A204.1 (cell line): ENCODE measurements at regions not wholly inside any gene's neighbourhood (a gene's known extent, or its start where the extent isn't known, plus 50 kb on each side); places are given as distances from the start of the nearest gene placed in this dataset.

Source experiments
- FAIRE-seq: peaks from 2 replicates; lab custom pipeline; 2012; peaks lifted over from hg19 to GRCh38; lab: Jason Lieb, UNC

- FAIRE-seq, result no peak
Measured at GRCh38 chr3:159821110-159821509, 167.5 kb upstream of the IL12A start.

- FAIRE-seq, result no peak
Measured at GRCh38 chr3:159821736-159822135, 166.9 kb upstream of the IL12A start.

- no peak for FAIRE-seq
Measured at GRCh38 chr3:159823780-159824179, 164.9 kb upstream of the IL12A start.

DNA sequence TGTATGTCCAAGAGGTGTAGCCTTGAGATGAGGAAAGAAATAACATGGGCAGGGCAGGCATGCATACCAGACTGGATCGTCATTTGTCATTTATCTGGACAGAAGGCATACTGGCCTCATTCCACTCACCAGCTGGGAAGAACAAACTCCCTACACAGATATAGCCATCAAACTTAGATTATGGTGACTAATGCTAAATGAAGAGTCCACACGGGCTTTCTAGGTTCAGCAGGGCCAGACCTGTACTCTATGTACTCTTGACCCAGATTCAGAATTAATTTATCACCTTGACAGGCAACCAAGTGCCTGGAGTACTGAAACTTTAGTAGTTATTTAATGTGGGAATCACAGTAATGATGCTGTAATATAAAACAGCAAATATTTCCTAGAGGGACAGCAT is 164.3 kb upstream of the IL12A start:
- FAIRE-seq, result no peak

GRCh38 chr3:159825216-159825854 is 163.3 kb upstream of the IL12A start:
- no peak for FAIRE-seq

DNA sequence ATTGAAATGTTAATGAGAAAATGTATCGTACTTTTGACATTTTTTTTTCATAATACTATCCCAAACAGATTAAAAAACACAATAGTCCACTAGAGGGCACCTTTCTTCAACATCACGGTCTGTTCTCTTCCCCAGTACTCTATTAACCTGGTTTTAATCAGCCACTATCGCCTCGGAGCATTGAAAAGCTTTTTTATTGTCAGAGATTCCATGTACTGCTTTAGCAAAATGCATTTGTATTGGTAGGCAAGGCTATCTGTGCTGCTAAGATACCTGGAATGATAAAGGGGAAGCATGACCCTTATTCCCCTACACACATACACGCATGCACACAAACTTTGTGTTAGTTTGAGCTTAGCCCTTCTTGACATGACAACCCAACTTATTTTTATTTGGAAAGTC is 160.1 kb upstream of the IL12A start:
- FAIRE-seq, result peak; percentile 99

DNA sequence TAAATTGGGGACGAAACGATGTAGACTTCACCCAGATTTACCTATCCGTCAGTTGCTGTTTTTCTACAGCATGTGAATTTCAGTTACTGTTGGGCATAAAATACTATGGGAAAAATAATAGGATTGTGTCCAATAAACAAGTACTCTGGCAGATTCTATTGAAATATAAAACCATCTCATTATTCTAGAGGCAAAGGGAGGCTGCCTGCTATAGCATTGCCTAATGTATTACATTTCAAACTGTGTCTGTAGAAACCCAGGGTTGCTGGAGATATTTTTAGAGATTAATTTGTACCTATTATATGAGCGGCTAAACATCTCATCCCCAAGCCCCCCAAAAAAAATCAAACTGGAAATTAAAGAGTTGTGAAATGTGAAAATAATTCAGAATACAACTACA is 159.6 kb upstream of the IL12A start:
- FAIRE-seq, result peak; percentile 30

- FAIRE-seq, result peak; percentile 91
Measured at GRCh38 chr3:159829539-159830227, 159.0 kb upstream of the IL12A start.

DNA sequence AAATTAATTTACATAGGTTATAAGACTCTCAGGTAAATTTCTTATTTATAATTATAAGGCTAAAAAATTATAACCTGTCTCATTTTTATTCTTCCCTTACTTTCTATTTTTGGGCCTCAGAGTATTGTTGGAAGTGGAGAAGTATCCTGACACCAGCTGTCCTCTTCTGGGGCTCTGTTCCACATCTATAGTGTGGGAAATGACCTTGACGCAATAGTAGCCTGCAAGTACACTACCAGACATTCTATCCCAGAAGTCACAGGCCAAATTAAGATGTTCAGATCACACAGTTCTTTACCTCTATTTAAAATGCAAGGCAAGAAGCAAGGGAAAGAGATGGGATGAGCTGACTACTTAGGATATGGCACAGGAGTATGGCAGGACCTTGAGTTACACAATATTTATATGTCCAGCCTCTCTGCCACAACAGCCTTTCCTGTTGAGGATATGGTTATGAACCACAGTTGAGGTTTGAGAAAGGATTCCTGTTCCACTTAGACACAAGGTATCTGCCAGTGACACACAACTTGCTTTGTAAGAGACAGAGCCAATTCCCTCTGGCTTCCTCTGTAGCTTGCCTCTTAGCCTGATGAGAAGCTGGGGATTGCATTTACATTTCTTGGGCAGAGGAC is 158.0 kb upstream of the IL12A start:
- FAIRE-seq, result no peak

- FAIRE-seq, result peak; percentile 6
Measured at GRCh38 chr3:159831466-159831865, 157.2 kb upstream of the IL12A start.

GRCh38 chr3:159832024-159832423 is 156.6 kb upstream of the IL12A start:
- no peak for FAIRE-seq

- FAIRE-seq, result no peak
Measured at GRCh38 chr3:159835126-159835525, 153.5 kb upstream of the IL12A start.

GRCh38 chr3:159837725-159838124 is 150.9 kb upstream of the IL12A start:
- no peak for FAIRE-seq

GRCh38 chr3:159838938-159839337 is 149.7 kb upstream of the IL12A start:
- FAIRE-seq, result no peak

DNA sequence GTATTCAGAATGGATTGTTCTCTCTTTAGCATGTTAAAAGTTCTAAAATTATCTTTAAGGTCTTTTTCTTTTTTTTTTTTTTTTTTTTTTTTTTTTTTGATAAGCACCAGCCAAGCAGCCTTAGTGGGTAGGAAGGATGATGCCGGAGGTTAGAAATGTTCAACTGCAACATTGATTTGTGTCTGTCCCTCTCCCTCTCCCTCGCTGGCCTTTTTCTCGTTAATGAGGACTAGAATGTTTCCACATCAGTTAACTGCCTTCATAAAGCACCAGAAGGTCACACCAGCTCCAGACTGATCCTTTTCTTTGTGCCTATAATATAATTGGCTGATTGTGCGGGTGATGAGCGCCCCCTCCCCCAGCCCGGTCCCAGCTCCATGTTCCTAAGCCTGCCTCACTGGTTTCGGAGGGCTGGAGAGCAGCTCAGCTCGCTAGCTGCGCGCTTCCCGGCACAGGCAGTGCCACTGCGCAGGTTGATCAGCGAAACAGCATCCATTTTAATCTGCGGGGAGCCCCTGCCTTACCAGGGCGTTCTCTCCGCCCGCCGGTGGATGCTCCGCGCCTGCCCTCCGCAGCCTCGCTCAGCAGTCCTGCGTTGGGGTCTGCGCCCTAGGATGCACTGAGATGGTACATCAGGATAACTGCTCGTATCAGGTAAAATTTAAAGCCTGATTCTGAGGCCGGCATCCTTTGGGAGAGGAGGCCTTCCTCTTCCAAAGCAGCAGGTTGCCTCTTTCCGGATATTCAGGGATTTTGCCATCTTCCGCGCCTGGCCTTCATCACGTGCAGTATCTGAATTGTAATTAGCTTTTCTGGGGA is 148.9 kb upstream of the IL12A start, which contains the start of gene SCHIP1:
Gene SCHIP1 (plus strand): TSS at position 301 of the 819 bp plus-strand sequence.
- FAIRE-seq, result no peak

- FAIRE-seq, result no peak
Measured at GRCh38 chr3:159840703-159841299, 147.8 kb upstream of the IL12A start.

DNA sequence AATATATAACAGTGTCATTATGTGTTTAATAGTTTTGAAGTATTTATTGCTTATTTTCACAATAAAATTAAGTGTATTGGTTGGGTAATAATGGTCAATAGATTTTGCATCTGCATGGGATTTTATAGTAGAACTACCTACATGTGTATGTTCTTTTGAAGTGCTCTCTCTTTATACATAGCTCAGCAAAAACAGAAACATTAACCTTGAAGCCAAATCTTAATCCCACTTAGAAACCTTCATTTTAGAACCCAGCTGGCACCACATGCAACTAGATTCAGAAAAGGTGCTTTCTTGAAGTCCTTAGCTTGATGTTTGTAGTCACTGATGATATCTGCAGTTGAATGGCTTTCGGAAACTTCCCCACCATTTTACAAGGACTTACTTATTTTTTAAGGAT is 146.9 kb upstream of the IL12A start:
- FAIRE-seq, result no peak

- peak; percentile 94 for FAIRE-seq
Measured at GRCh38 chr3:159843840-159844730, 144.6 kb upstream of the IL12A start.

DNA sequence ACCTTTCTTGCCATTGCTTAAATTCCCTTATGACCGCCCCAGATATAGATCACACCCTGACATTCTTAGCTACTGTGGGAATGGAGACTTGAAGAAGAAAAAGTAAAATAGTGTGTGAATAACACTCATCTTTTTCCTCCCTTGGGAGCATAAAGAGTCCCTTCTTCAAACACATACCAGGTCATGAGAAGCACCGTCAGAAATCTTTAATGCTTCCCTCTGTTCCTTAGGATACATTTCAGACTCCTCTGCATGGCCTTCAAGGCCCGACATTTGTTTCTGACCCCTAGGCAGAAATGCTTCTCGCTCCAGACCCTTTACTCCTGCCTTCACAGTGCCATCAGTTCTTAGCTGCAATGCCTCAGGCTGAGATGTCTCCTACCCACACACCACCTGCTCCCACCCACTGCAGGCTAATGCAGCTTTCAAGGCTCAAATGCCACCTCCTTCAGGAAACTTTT is 143.8 kb upstream of the IL12A start:
- peak; percentile 21 for FAIRE-seq

- no peak for FAIRE-seq
Measured at GRCh38 chr3:159845737-159846136, 142.9 kb upstream of the IL12A start.

DNA sequence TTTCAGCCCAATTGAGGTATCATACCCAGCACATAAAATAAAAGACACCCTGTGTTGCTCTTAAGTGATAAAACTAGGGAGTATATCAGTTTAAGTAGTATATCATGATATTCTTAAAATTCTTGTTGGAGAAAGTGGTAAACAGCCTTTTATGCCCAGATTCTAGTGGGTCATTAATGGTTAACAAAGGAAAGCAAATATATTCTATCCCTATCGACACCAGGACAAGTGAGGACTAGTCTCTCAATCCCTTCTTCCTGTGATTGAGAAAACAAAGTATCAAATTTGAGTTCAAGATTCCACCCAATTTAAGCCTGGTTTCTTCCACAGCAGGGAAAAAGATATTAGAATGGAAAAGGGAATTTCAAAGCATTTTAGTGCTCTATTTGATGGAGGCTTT is 142.4 kb upstream of the IL12A start:
- peak; percentile 87 for FAIRE-seq
